ENCODE measurements at regions not wholly inside any gene's neighbourhood (a gene's known extent, or its start where the extent isn't known, plus 50 kb on each side); places are given as distances from the start of the nearest gene placed in this dataset.

GRCh38 chr15:29623116-29623639 lies 199.1 kb downstream of the TJP1 start:
- ATAC-seq (replicated peaks) (no peak), DNase-seq (no peak)
- no peaks in the 10 kb centered on the region for H3K4me1 Mint-ChIP-seq (ENCODE audit: low read depth in 2 of 2)
- H3K27me3 Mint-ChIP-seq = peaks cover 0 to 8% of the 10 kb centered on the region in 2 donors
- no peaks in the 10 kb centered on the region for H3K36me3 Mint-ChIP-seq (ENCODE audit: insufficient read depth)
- H3K4me3 Mint-ChIP-seq = no peak overlapping the region
- no peak overlapping the region for H3K27ac Mint-ChIP-seq
- no peaks in the 10 kb centered on the region for H3K9me3 Mint-ChIP-seq

- Mint-ChIP-seq H3K4me1 (ENCODE audit: low read depth in 2 of 2) (no peaks in the 10 kb centered on the region), H3K4me3 (no peak overlapping the region), H3K27ac (no peak overlapping the region), H3K9me3 (no peaks in the 10 kb centered on the region), H3K27me3 (peaks cover 0 to 8% of the 10 kb centered on the region in 2 donors), H3K36me3 (ENCODE audit: insufficient read depth) (no peaks in the 10 kb centered on the region)
- DNase-seq (no peak), ATAC-seq (replicated peaks) (no peak)
These were observed 199.6 kb downstream of the TJP1 start for GRCh38 chr15:29622637-29623036.

GRCh38 chr15:29621616-29622015 lies 200.7 kb downstream of the TJP1 start:
- Mint-ChIP-seq H3K27me3 (peaks cover 0 to 8% of the 10 kb centered on the region in 2 donors), H3K27ac (no peak overlapping the region), H3K4me3 (no peak overlapping the region), H3K36me3 (ENCODE audit: insufficient read depth) (no peaks in the 10 kb centered on the region), H3K9me3 (no peaks in the 10 kb centered on the region), H3K4me1 (ENCODE audit: low read depth in 2 of 2) (no peaks in the 10 kb centered on the region)
- ATAC-seq (replicated peaks) (no peak), DNase-seq (no peak)

- Mint-ChIP-seq H3K9me3 (peaks cover 2 to 9% of the 10 kb centered on the region in 2 donors), H3K27ac (no peak overlapping the region), H3K4me1 (ENCODE audit: low read depth in 2 of 2) (no peaks in the 10 kb centered on the region), H3K27me3 (peaks cover 0 to 19% of the 10 kb centered on the region in 2 donors), H3K4me3 (no peak overlapping the region), H3K36me3 (ENCODE audit: insufficient read depth) (no peaks in the 10 kb centered on the region)
- ATAC-seq (replicated peaks) (no peak), DNase-seq (no peak)
These were observed 203.7 kb downstream of the TJP1 start for GRCh38 chr15:29618586-29618985.

GRCh38 chr15:29616512-29616911 lies 205.8 kb downstream of the TJP1 start:
- peaks cover 2 to 17% of the 10 kb centered on the region in 2 donors for H3K9me3 Mint-ChIP-seq
- H3K36me3 Mint-ChIP-seq (ENCODE audit: insufficient read depth) = no peaks in the 10 kb centered on the region
- H3K27me3 Mint-ChIP-seq = peaks cover 3 to 27% of the 10 kb centered on the region in 2 donors
- no peak overlapping the region for H3K27ac Mint-ChIP-seq
- ATAC-seq (replicated peaks) (no peak), DNase-seq (no peak)
- H3K4me3 Mint-ChIP-seq = no peak overlapping the region
- H3K4me1 Mint-ChIP-seq (ENCODE audit: low read depth in 2 of 2) = no peaks in the 10 kb centered on the region

- no peak overlapping the region for H3K27ac Mint-ChIP-seq
- no peaks in the 10 kb centered on the region for H3K36me3 Mint-ChIP-seq (ENCODE audit: insufficient read depth)
- no peak overlapping the region for H3K4me3 Mint-ChIP-seq
- no peaks in the 10 kb centered on the region for H3K4me1 Mint-ChIP-seq (ENCODE audit: low read depth in 2 of 2)
- ATAC-seq (replicated peaks) = no peak
- no peak for DNase-seq
- peaks cover 2 to 18% of the 10 kb centered on the region in 2 donors for H3K9me3 Mint-ChIP-seq
- H3K27me3 Mint-ChIP-seq = peaks cover 6 to 28% of the 10 kb centered on the region in 2 donors
These were observed 206.5 kb downstream of the TJP1 start for GRCh38 chr15:29615791-29616190.

GRCh38 chr15:29613951-29614382 lies 208.3 kb downstream of the TJP1 start:
- Mint-ChIP-seq H3K9me3 (peaks cover 2 to 18% of the 10 kb centered on the region in 2 donors), H3K4me1 (ENCODE audit: low read depth in 2 of 2) (no peaks in the 10 kb centered on the region), H3K27ac (no peak overlapping the region), H3K4me3 (no peak overlapping the region), H3K27me3 (peaks cover 6 to 28% of the 10 kb centered on the region in 2 donors), H3K36me3 (ENCODE audit: insufficient read depth) (no peaks in the 10 kb centered on the region)
- ATAC-seq (replicated peaks) (no peak), DNase-seq (no peak)

GRCh38 chr15:29612701-29613100 lies 209.6 kb downstream of the TJP1 start:
- H3K4me1 Mint-ChIP-seq (ENCODE audit: low read depth in 2 of 2) = no peaks in the 10 kb centered on the region
- no peak overlapping the region for H3K4me3 Mint-ChIP-seq
- ATAC-seq (replicated peaks) (no peak), DNase-seq (no peak)
- H3K27me3 Mint-ChIP-seq = peaks cover 6 to 20% of the 10 kb centered on the region in 2 donors
- peaks cover 2 to 18% of the 10 kb centered on the region in 2 donors for H3K9me3 Mint-ChIP-seq
- no peaks in the 10 kb centered on the region for H3K36me3 Mint-ChIP-seq (ENCODE audit: insufficient read depth)
- H3K27ac Mint-ChIP-seq = no peak overlapping the region

- Mint-ChIP-seq H3K27me3 (peaks cover 6 to 20% of the 10 kb centered on the region in 2 donors), H3K36me3 (ENCODE audit: insufficient read depth) (no peaks in the 10 kb centered on the region), H3K27ac (no peak overlapping the region), H3K4me3 (no peak overlapping the region), H3K9me3 (peaks cover 2 to 18% of the 10 kb centered on the region in 2 donors), H3K4me1 (ENCODE audit: low read depth in 2 of 2) (no peaks in the 10 kb centered on the region)
- no peak for ATAC-seq (replicated peaks)
- DNase-seq = no peak
These were observed 210.2 kb downstream of the TJP1 start for GRCh38 chr15:29612096-29612495.

- DNase-seq (no peak), ATAC-seq (replicated peaks) (no peak)
- Mint-ChIP-seq H3K36me3 (ENCODE audit: insufficient read depth) (no peaks in the 10 kb centered on the region), H3K27ac (no peak overlapping the region), H3K4me1 (ENCODE audit: low read depth in 2 of 2) (no peaks in the 10 kb centered on the region), H3K9me3 (peaks cover 2 to 18% of the 10 kb centered on the region in 2 donors), H3K27me3 (peaks cover 6 to 20% of the 10 kb centered on the region in 2 donors), H3K4me3 (no peak overlapping the region)
These were observed 211.2 kb downstream of the TJP1 start for GRCh38 chr15:29611057-29611456.

GRCh38 chr15:29601811-29602210 lies 220.5 kb downstream of the TJP1 start:
- DNase-seq (no peak), ATAC-seq (replicated peaks) (no peak)
- Mint-ChIP-seq H3K9me3 (no peaks in the 10 kb centered on the region), H3K27me3 (no peaks in the 10 kb centered on the region), H3K4me3 (no peak overlapping the region), H3K4me1 (ENCODE audit: low read depth in 2 of 2) (no peaks in the 10 kb centered on the region), H3K36me3 (ENCODE audit: insufficient read depth) (no peaks in the 10 kb centered on the region), H3K27ac (no peak overlapping the region)

- Mint-ChIP-seq H3K4me1 (ENCODE audit: low read depth in 2 of 2) (no peaks in the 10 kb centered on the region), H3K27ac (no peak overlapping the region), H3K27me3 (no peaks in the 10 kb centered on the region), H3K36me3 (ENCODE audit: insufficient read depth) (no peaks in the 10 kb centered on the region), H3K4me3 (no peak overlapping the region), H3K9me3 (no peaks in the 10 kb centered on the region)
- no peak for DNase-seq
- ATAC-seq (replicated peaks) = no peak
These were observed 222.0 kb downstream of the TJP1 start for GRCh38 chr15:29600262-29600661.

- no peaks in the 10 kb centered on the region for H3K4me1 Mint-ChIP-seq (ENCODE audit: low read depth in 2 of 2)
- H3K27ac Mint-ChIP-seq = no peak overlapping the region
- H3K36me3 Mint-ChIP-seq (ENCODE audit: insufficient read depth) = no peaks in the 10 kb centered on the region
- H3K27me3 Mint-ChIP-seq = no peaks in the 10 kb centered on the region
- DNase-seq (no peak), ATAC-seq (replicated peaks) (no peak)
- no peak overlapping the region for H3K4me3 Mint-ChIP-seq
- peaks cover 0 to 14% of the 10 kb centered on the region in 2 donors for H3K9me3 Mint-ChIP-seq
These were observed 226.0 kb downstream of the TJP1 start for GRCh38 chr15:29596266-29596665.

- Mint-ChIP-seq H3K27ac (no peak overlapping the region), H3K27me3 (no peaks in the 10 kb centered on the region)
These were observed 228.6 kb downstream of the TJP1 start for GRCh38 chr15:29593629-29594028.

GRCh38 chr15:29593111-29593510 lies 229.2 kb downstream of the TJP1 start:
- no peaks in the 10 kb centered on the region for H3K36me3 Mint-ChIP-seq (ENCODE audit: insufficient read depth)
- H3K9me3 Mint-ChIP-seq = peaks cover 0 to 14% of the 10 kb centered on the region in 2 donors
- no peak for ATAC-seq (replicated peaks)
- H3K27me3 Mint-ChIP-seq = no peaks in the 10 kb centered on the region
- H3K4me1 Mint-ChIP-seq (ENCODE audit: low read depth in 2 of 2) = no peaks in the 10 kb centered on the region
- no peak for DNase-seq
- H3K27ac Mint-ChIP-seq = no peak overlapping the region
- H3K4me3 Mint-ChIP-seq = no peak overlapping the region

More at GRCh38 chr15:29593629-29594028, 228.6 kb downstream of the TJP1 start:
- ATAC-seq (replicated peaks) (no peak), DNase-seq (no peak)
- no peaks in the 10 kb centered on the region for H3K36me3 Mint-ChIP-seq (ENCODE audit: insufficient read depth)
- H3K9me3 Mint-ChIP-seq = peaks cover 0 to 14% of the 10 kb centered on the region in 2 donors
- no peaks in the 10 kb centered on the region for H3K4me1 Mint-ChIP-seq (ENCODE audit: low read depth in 2 of 2)
- H3K4me3 Mint-ChIP-seq = no peak overlapping the region
